PC-9 (cell line): ENCODE measurements at regions not wholly inside any gene's neighbourhood (a gene's known extent, or its start where the extent isn't known, plus 50 kb on each side); places are given as distances from the start of the nearest gene placed in this dataset.

Experiments
- BruUV-seq: library from RNA; stranded (reverse); fragments of 400-500 nt; replicated peaks from 2 replicates; lab custom pipeline; 2021; lab: Mats Ljungman, UMichigan
- CTCF ChIA-PET: fragments of 300-600 bp; sonication (Branson Sonifier 250); formaldehyde crosslinking; loops from one replicate; lab custom pipeline; 2022; ENCODE audit warnings: antibody characterized with exemption; lab: Charles Lee
- POLR2A ChIA-PET: fragments of 300-600 bp; sonication (Branson Sonifier 250); formaldehyde crosslinking; loops from one replicate; lab custom pipeline; 2022; ENCODE audit warnings: antibody characterized with exemption; ENCODE audit not compliant: unreplicated experiment; lab: Charles Lee
- DNase-seq, 2 experiments: peaks; one replicate each; pipeline versions ENCODE4 v3.0.0 to v3.0.0-alpha.2; 2015 to 2022; ENCODE audit warnings: mixed read lengths in 1 of 2
- H2AFZ ChIP-seq: fragments of 200-600 bp; sonication (generic); 2 replicates; pipeline ENCODE4 v1.8.1; 2017; ENCODE audit warnings: antibody characterized with exemption
- H3F3A ChIP-seq: fragments of 200-600 bp; sonication (generic); 2 replicates; pipeline ENCODE4 v1.8.1; 2017; ENCODE audit warnings: antibody characterized with exemption, mild to moderate bottlenecking, low read depth; ENCODE audit not compliant: insufficient read depth
- H3K27ac ChIP-seq: fragments of 200-600 bp; sonication (generic); 2 replicates; pipeline ENCODE4 v1.6.1; 2016; ENCODE audit warnings: mixed run types
- H3K27me3 ChIP-seq: fragments of 200-600 bp; sonication (generic); 2 replicates; pipeline ENCODE4 v1.6.1; 2016; ENCODE audit warnings: low read depth, mixed run types; ENCODE audit not compliant: insufficient read depth
- H3K36me3 ChIP-seq: fragments of 200-600 bp; sonication (generic); 2 replicates; pipeline ENCODE4 v1.6.1; 2016; ENCODE audit warnings: low read depth, mixed run types
- H3K4me1 ChIP-seq: fragments of 200-600 bp; sonication (generic); replicated peaks from 2 replicates; pipeline ENCODE4 v1.6.1; 2016; ENCODE audit warnings: mixed run types; ENCODE audit not compliant: insufficient read depth
- H3K4me2 ChIP-seq: fragments of 200-600 bp; sonication (generic); 2 replicates; pipeline ENCODE4 v1.6.1; 2017; ENCODE audit warnings: mixed run types
- H3K4me3 ChIP-seq: fragments of 200-600 bp; sonication (generic); 2 replicates; pipeline ENCODE4 v1.6.1; 2016; ENCODE audit warnings: mixed run types
- H3K79me2 ChIP-seq: fragments of 200-600 bp; sonication (generic); 2 replicates; pipeline ENCODE4 v1.6.1; 2017; ENCODE audit warnings: low read depth, mixed run types
- H3K9me2 ChIP-seq: fragments of 200-600 bp; sonication (generic); 2 replicates; pipeline ENCODE4 v1.8.1; 2017; ENCODE audit warnings: mild to moderate bottlenecking; ENCODE audit not compliant: insufficient read depth
- H3K9me3 ChIP-seq: fragments of 200-600 bp; sonication (generic); 2 replicates; pipeline ENCODE4 v1.8.1; 2016; ENCODE audit warnings: low read depth; ENCODE audit not compliant: insufficient read depth
- H4K20me1 ChIP-seq: fragments of 200-600 bp; sonication (generic); 2 replicates; pipeline ENCODE4 v1.8.1; 2017; ENCODE audit not compliant: insufficient read depth
- EZH2 ChIP-seq: fragments of 200-600 bp; sonication (generic); IDR thresholded peaks from 2 replicates; pipeline ENCODE4 v1.8.0; 2017; ENCODE audit warnings: antibody characterized with exemption, low read depth
- intact Hi-C: fragments of 100-400 bp; cut with micrococcal nuclease; formaldehyde crosslinking; loops from one replicate; pipeline ENCODE4 v1.10.0; 2022; ENCODE audit not compliant: unreplicated experiment
- TF ChIP-seq, protein P1 (sequence below): fragments of 200-600 bp; sonication (generic); conservative IDR thresholded peaks from 2 replicates; pipeline ENCODE4 v1.6.1; 2017; ENCODE audit warnings: mixed run types, antibody characterized with exemption, mild to moderate bottlenecking, moderate library complexity

DNA sequence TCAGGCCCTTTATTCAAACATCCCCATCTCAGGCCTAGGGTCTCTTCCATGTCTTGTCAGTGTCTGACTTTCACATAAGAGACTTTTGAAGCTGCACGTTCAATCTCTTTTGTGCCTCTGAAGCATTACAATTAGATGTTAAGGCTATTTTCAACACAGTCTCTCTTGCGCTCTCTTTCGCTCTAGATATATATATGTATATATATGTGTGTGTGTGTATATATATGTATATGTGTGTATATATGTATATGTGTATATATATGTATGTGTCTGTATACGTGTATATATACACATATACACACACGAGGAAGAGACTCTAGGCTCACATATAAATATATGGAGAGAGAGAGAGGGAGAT, 162.5 kb upstream of the RNPC3 start:
- no peak for DNase-seq
- H3K79me2 ChIP-seq: no peaks in the 10 kb centered on the region
- no TSS peak for BruUV-seq
- H3K4me1 ChIP-seq: no peaks in the 10 kb centered on the region
- H3K27me3 ChIP-seq: no peaks in the 10 kb centered on the region
- no peak for TF ChIP-seq EZH2
- TF ChIP-seq, protein P1, sequence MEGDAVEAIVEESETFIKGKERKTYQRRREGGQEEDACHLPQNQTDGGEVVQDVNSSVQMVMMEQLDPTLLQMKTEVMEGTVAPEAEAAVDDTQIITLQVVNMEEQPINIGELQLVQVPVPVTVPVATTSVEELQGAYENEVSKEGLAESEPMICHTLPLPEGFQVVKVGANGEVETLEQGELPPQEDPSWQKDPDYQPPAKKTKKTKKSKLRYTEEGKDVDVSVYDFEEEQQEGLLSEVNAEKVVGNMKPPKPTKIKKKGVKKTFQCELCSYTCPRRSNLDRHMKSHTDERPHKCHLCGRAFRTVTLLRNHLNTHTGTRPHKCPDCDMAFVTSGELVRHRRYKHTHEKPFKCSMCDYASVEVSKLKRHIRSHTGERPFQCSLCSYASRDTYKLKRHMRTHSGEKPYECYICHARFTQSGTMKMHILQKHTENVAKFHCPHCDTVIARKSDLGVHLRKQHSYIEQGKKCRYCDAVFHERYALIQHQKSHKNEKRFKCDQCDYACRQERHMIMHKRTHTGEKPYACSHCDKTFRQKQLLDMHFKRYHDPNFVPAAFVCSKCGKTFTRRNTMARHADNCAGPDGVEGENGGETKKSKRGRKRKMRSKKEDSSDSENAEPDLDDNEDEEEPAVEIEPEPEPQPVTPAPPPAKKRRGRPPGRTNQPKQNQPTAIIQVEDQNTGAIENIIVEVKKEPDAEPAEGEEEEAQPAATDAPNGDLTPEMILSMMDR: no peak
- no peak overlapping the region for H3K27ac ChIP-seq
- POLR2A ChIA-PET: no interaction called here
- no peaks in the 10 kb centered on the region for H3K9me3 ChIP-seq
- CTCF ChIA-PET: interaction anchor here (0.6 kb wide), 1 partner anchor 223 kb away, joined by 3 read pairs; no protein-coding TSS in a partner anchor
- H3K4me3 ChIP-seq: no peak overlapping the region
- no peak overlapping the region for H3K4me2 ChIP-seq
- intact Hi-C loops: no loop called here
- H3K36me3 ChIP-seq: no peaks in the 10 kb centered on the region
- H2AFZ ChIP-seq: no peak overlapping the region
- H4K20me1 ChIP-seq: no peaks in the 10 kb centered on the region
- 0 out of 2 replicates have a peak, but pooled peaks cover 5% of the 10 kb centered on the region for H3F3A ChIP-seq
- H3K9me2 ChIP-seq: no peaks in the 10 kb centered on the region

DNA sequence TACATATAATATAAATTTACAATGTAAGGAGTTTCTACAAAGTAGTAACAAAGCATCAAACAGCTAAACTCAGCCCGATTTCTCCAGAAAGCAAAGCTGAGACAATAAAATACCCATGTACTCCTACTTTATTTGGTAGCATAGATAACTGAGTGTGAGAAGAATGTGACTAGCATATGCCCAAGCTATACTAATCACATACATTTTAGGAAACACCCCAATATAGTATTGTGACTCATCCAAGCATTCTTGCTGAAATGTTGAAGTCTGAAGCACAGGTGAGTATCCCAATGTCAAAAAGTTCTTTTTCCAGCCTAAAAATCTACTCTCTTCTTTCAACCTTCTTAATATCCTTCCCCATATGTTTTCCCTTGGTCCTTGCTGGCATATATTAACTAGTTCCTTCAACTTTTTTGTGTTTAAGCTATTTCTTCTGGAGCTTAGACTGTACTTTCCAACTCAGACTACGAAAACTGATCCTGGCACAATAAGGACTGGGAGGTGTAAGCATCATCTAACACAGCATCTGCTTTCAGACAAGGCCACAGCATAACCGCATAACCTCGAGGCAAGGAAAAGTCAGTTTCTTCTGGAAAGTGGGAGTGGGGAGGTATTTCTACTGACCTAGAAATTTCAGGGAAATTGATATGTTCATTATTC, 163.0 kb upstream of the RNPC3 start:
- H3K4me1 ChIP-seq: no peaks in the 10 kb centered on the region
- ChIA-PET POLR2A (no interaction called here), CTCF (interaction anchor here (0.6 kb wide), 1 partner anchor 223 kb away, joined by 3 read pairs; no protein-coding TSS in a partner anchor)
- H3K9me2 ChIP-seq: no peaks in the 10 kb centered on the region
- H3K9me3 ChIP-seq: no peaks in the 10 kb centered on the region
- intact Hi-C loops: no loop called here
- DNase-seq: no peak
- H3K36me3 ChIP-seq: no peaks in the 10 kb centered on the region
- no TSS peak for BruUV-seq
- no peak overlapping the region for H3K27ac ChIP-seq
- H3K79me2 ChIP-seq: no peaks in the 10 kb centered on the region
- no peak overlapping the region for H3K4me2 ChIP-seq
- H4K20me1 ChIP-seq: no peaks in the 10 kb centered on the region
- H3K4me3 ChIP-seq: no peak overlapping the region
- TF ChIP-seq, protein P1: no peak
- TF ChIP-seq EZH2: no peak
- H2AFZ ChIP-seq: peak overlapping the region; percentile 12; the same call in 1 of the 2 replicates
- H3K27me3 ChIP-seq: no peaks in the 10 kb centered on the region
- 0 out of 2 replicates have a peak, but pooled peaks cover 5% of the 10 kb centered on the region for H3F3A ChIP-seq

DNA sequence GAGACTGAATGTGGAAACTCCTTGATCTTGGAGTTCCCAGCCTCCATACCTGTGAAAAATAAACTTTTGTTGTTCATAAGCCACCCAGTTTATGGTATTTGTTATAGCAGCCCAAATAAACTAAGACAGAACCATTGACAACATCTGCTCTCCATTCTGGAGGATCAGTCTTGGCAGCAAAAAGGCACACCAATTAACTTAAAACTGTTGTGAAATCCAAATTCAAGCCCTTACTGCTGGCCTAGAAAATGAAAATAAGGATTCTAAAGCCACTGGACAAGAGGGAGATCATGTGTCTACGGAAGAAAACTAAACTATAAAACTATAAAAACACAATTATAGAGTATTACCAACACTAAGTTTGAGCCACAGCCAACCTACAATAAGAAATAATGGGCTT, 172.1 kb upstream of the RNPC3 start:
- CTCF ChIA-PET: no interaction called here
- no peak overlapping the region for H2AFZ ChIP-seq
- H3K36me3 ChIP-seq: no peaks in the 10 kb centered on the region
- no peak overlapping the region for H3K4me2 ChIP-seq
- no peaks in the 10 kb centered on the region for H3F3A ChIP-seq
- POLR2A ChIA-PET: no interaction called here
- no peaks in the 10 kb centered on the region for H3K79me2 ChIP-seq
- BruUV-seq: no TSS peak
- intact Hi-C loops: no loop called here
- no peaks in the 10 kb centered on the region for H4K20me1 ChIP-seq
- no peaks in the 10 kb centered on the region for H3K9me2 ChIP-seq
- H3K27ac ChIP-seq: no peak overlapping the region
- H3K4me1 ChIP-seq: no peaks in the 10 kb centered on the region
- no peaks in the 10 kb centered on the region for H3K27me3 ChIP-seq
- no peak overlapping the region for H3K4me3 ChIP-seq
- no peak for TF ChIP-seq EZH2
- TF ChIP-seq, protein P1: no peak
- no peak for DNase-seq
- no peaks in the 10 kb centered on the region for H3K9me3 ChIP-seq
